ENCODE measurements at regions not wholly inside any gene's neighbourhood (a gene's known extent, or its start where the extent isn't known, plus 50 kb on each side); places are given as distances from the start of the nearest gene placed in this dataset.

DNA sequence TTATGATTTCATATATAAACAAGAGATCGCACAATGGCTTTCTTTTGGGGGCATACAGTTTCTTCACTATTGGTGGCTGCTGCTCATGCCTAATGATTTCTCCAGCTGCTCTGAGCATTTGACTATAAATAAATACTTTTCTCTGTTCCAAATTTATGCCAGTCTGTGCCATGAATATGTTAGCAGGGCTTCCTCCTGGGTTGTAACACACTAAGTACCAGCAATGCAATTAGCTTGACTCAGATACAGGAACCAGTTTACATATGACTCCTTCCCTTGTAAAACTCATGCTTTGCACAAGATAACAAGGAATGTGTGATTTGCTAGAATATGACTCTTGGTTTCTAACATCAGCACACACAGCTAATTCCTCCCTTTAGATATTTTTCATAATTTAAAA is 1629.7 kb downstream of the NCAM2 start:
- no peaks in the 10 kb centered on the region for H3K4me1 ChIP-seq (ENCODE audit: insufficient read depth, low read length)
- Mint-ChIP-seq H3K9me3 (no peaks in the 10 kb centered on the region), H3K4me1 (ENCODE audit: low read depth) (no peaks in the 10 kb centered on the region), H3K4me3 (no peak overlapping the region), H3K27me3 (no peaks in the 10 kb centered on the region), H3K27ac (no peak overlapping the region), H3K36me3 (ENCODE audit: low read depth) (no peaks in the 10 kb centered on the region)
- POLR2A ChIA-PET = interaction anchor here (0.6 kb wide), 1 partner anchor 62 kb away, joined by 3 read pairs; no protein-coding TSS in a partner anchor
- ATAC-seq (ENCODE audit: poor library complexity) = no peak
- no peak overlapping the region for H3K4me3 ChIP-seq (ENCODE audit: low read length)
- DNase-seq = no peak
- no peak for TF ChIP-seq CTCF (IDR thresholded peaks at IDR 0.05)
- intact Hi-C loops (cut with DNase I, micrococcal nuclease) = no loop called here
- peaks cover 0 to 5% of the 10 kb centered on the region in 2 experiments for H3K9me3 ChIP-seq (ENCODE audit: control insufficient read depth in 1 of 2, insufficient read depth in 1 of 2, low read length in 2 of 2)
- H3K27me3 ChIP-seq (ENCODE audit: control insufficient read depth in 1 of 2, insufficient read depth in 2 of 2, low read length in 2 of 2) = no peaks in the 10 kb centered on the region
- CTCF ChIA-PET = no interaction called here
- H3K27ac ChIP-seq (ENCODE audit: low read depth in 1 of 2, low read length in 2 of 2) = no peak overlapping the region
- H3K36me3 ChIP-seq (ENCODE audit: insufficient read depth, low read length) = no peaks in the 10 kb centered on the region

DNA sequence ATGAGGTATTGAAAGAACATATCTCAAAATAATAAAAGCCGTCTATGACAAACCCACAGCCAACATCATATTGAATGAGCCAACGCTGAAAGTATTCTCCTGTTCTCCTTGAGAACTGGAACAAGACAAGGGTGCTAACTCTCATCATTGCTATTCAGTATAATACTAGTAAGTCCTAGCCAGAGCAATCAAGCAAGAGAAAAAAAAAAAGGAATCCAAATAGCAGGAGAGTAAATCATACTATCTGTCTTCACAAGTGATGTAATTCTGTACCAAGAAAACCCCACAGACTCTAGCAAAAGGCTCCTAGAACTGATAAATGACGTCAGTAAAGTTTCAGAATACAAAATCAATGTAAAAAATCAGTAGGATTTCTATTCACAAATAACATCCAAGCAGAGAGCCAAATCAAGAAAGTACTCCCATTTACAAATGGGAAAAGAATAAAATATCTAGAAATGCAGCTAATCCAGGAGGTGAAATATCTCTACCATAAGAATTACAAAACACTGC is 1632.8 kb downstream of the NCAM2 start:
- H3K27me3 Mint-ChIP-seq = no peaks in the 10 kb centered on the region
- Histone ChIP-seq H3K9me3 (ENCODE audit: control insufficient read depth in 1 of 2, insufficient read depth in 1 of 2, low read length in 2 of 2) (peaks cover 0 to 5% of the 10 kb centered on the region in 2 experiments), H3K36me3 (ENCODE audit: insufficient read depth, low read length) (no peaks in the 10 kb centered on the region), H3K4me3 (ENCODE audit: low read length) (no peak overlapping the region), H3K27ac (ENCODE audit: low read depth in 1 of 2, low read length in 2 of 2) (no peak overlapping the region), H3K4me1 (ENCODE audit: insufficient read depth, low read length) (no peaks in the 10 kb centered on the region), H3K27me3 (ENCODE audit: control insufficient read depth in 1 of 2, insufficient read depth in 2 of 2, low read length in 2 of 2) (no peaks in the 10 kb centered on the region)
- no peaks in the 10 kb centered on the region for H3K9me3 Mint-ChIP-seq
- ChIA-PET POLR2A (no interaction called here), CTCF (no interaction called here)
- no peak overlapping the region for H3K4me3 Mint-ChIP-seq
- DNase-seq (no peak), ATAC-seq (ENCODE audit: poor library complexity) (no peak)
- no peaks in the 10 kb centered on the region for H3K36me3 Mint-ChIP-seq (ENCODE audit: low read depth)
- H3K27ac Mint-ChIP-seq = no peak overlapping the region
- intact Hi-C loops (cut with DNase I, micrococcal nuclease) = no loop called here
- TF ChIP-seq CTCF (IDR thresholded peaks at IDR 0.05) = no peak
- no peaks in the 10 kb centered on the region for H3K4me1 Mint-ChIP-seq (ENCODE audit: low read depth)

DNA sequence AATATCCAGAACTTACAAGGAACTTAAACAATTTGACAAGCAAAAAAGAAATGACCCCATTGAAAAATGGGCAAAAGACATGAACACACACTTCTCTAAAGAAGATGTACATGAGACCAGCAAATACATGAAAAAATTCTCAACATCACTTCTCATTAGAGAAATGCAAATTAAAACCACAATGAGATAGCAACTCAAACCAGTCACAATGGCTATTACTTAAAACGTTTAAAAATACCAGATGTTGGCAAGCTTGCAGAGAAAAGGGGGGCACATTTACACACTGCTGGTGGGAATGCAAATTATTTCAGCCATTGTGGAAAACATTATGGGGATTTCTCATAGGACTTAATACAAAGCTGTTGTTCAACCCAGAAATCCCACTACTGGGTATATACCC is 1634.0 kb downstream of the NCAM2 start:
- no peak overlapping the region for H3K27ac Mint-ChIP-seq
- no peaks in the 10 kb centered on the region for H3K4me1 ChIP-seq (ENCODE audit: insufficient read depth, low read length)
- H3K27me3 ChIP-seq (ENCODE audit: control insufficient read depth in 1 of 2, insufficient read depth in 2 of 2, low read length in 2 of 2) = no peaks in the 10 kb centered on the region
- H3K4me3 ChIP-seq (ENCODE audit: low read length) = no peak overlapping the region
- no peaks in the 10 kb centered on the region for H3K27me3 Mint-ChIP-seq
- no peaks in the 10 kb centered on the region for H3K36me3 Mint-ChIP-seq (ENCODE audit: low read depth)
- no peak for ATAC-seq (ENCODE audit: poor library complexity)
- no peaks in the 10 kb centered on the region for H3K36me3 ChIP-seq (ENCODE audit: insufficient read depth, low read length)
- H3K4me1 Mint-ChIP-seq (ENCODE audit: low read depth) = no peaks in the 10 kb centered on the region
- no peak overlapping the region for H3K27ac ChIP-seq (ENCODE audit: low read depth in 1 of 2, low read length in 2 of 2)
- H3K9me3 Mint-ChIP-seq = no peaks in the 10 kb centered on the region
- H3K9me3 ChIP-seq (ENCODE audit: control insufficient read depth in 1 of 2, insufficient read depth in 1 of 2, low read length in 2 of 2) = no peaks in the 10 kb centered on the region
- ChIA-PET CTCF (no interaction called here), POLR2A (no interaction called here)
- TF ChIP-seq CTCF (IDR thresholded peaks at IDR 0.05) = no peak
- intact Hi-C loops (cut with DNase I, micrococcal nuclease) = no loop called here
- H3K4me3 Mint-ChIP-seq = no peak overlapping the region
- DNase-seq = no peak

Data from CD4-positive, alpha-beta T cell (primary cell).